Posterior vena cava (tissue), 2 donors: ENCODE measurements at regions not wholly inside any gene's neighbourhood (a gene's known extent, or its start where the extent isn't known, plus 50 kb on each side); places are given as distances from the start of the nearest gene placed in this dataset.

ENCODE experiments used
- DNase-seq: peaks from one replicate; pipeline ENCODE4 v3.0.0-alpha.2; 2020; ENCODE audit warnings: low spot score
- intact Hi-C, 2 donors: fragments of 100-400 bp; cut with DNase I; formaldehyde crosslinking; loops; one replicate each; pipeline versions ENCODE4 v1.14.1 to v1.14.2; 2022 to 2023
- donor health status: DM: yes; HTN: yes; CAD: no.
- donor health status: DM: yes; HTN: yes; CAD: no.

- no peak for DNase-seq
- intact Hi-C loops = no loop called here
Measured at GRCh38 chr4:20302336-20302735, 50.6 kb downstream of the SLIT2 start.

GRCh38 chr4:20305976-20306375 lies 54.3 kb downstream of the SLIT2 start:
- DNase-seq = no peak
- intact Hi-C loops = no loop called here

- intact Hi-C loops = no loop called here
- DNase-seq = no peak
Measured at GRCh38 chr4:20311856-20312255, 60.2 kb downstream of the SLIT2 start.

- no peak for DNase-seq
- intact Hi-C loops = no loop called here
Measured at GRCh38 chr4:20313237-20314030, 61.7 kb downstream of the SLIT2 start.

- intact Hi-C loops = no loop called here
- no peak for DNase-seq
Measured at GRCh38 chr4:20317424-20317985, 65.8 kb downstream of the SLIT2 start.

GRCh38 chr4:20318001-20318908 lies 66.5 kb downstream of the SLIT2 start:
- DNase-seq = no peak
- intact Hi-C loops = no loop called here

GRCh38 chr4:20318909-20319277 lies 67.2 kb downstream of the SLIT2 start:
- no peak for DNase-seq
- intact Hi-C loops = no loop called here

- intact Hi-C loops = no loop called here
- no peak for DNase-seq
Measured at GRCh38 chr4:20319825-20320612, 68.3 kb downstream of the SLIT2 start.

- no peak for DNase-seq
- intact Hi-C loops = no loop called here
Measured at GRCh38 chr4:20323991-20324390, 72.3 kb downstream of the SLIT2 start.

- DNase-seq = no peak
- intact Hi-C loops = no loop called here
Measured at GRCh38 chr4:20326460-20326859, 74.8 kb downstream of the SLIT2 start.

GRCh38 chr4:20326977-20327376 lies 75.3 kb downstream of the SLIT2 start:
- intact Hi-C loops = no loop called here
- no peak for DNase-seq

- no peak for DNase-seq
- intact Hi-C loops = no loop called here
Measured at GRCh38 chr4:20327808-20328207, 76.1 kb downstream of the SLIT2 start.

GRCh38 chr4:20331642-20332041 lies 79.9 kb downstream of the SLIT2 start:
- intact Hi-C loops = no loop called here
- no peak for DNase-seq

- DNase-seq = no peak
- intact Hi-C loops = no loop called here
Measured at GRCh38 chr4:20333141-20333715, 81.5 kb downstream of the SLIT2 start.

- intact Hi-C loops = no loop called here
- no peak for DNase-seq
Measured at GRCh38 chr4:20337261-20337664, 85.6 kb downstream of the SLIT2 start.

- no peak for DNase-seq
- intact Hi-C loops = no loop called here
Measured at GRCh38 chr4:20338841-20339240, 87.1 kb downstream of the SLIT2 start.

GRCh38 chr4:20341134-20341738 lies 89.5 kb downstream of the SLIT2 start:
- intact Hi-C loops = no loop called here
- no peak for DNase-seq

GRCh38 chr4:20347531-20347930 lies 95.8 kb downstream of the SLIT2 start:
- no peak for DNase-seq
- intact Hi-C loops = no loop called here

GRCh38 chr4:20348411-20348810 lies 96.7 kb downstream of the SLIT2 start:
- intact Hi-C loops = no loop called here
- no peak for DNase-seq
